ENCODE measurements at regions not wholly inside any gene's neighbourhood (a gene's known extent, or its start where the extent isn't known, plus 50 kb on each side); places are given as distances from the start of the nearest gene placed in this dataset.
"Not testable (repeated sequence)": the region's sequence is repeated elsewhere in the genome, so short reads cannot be mapped to it uniquely, and the experiment has no call there.

DNA sequence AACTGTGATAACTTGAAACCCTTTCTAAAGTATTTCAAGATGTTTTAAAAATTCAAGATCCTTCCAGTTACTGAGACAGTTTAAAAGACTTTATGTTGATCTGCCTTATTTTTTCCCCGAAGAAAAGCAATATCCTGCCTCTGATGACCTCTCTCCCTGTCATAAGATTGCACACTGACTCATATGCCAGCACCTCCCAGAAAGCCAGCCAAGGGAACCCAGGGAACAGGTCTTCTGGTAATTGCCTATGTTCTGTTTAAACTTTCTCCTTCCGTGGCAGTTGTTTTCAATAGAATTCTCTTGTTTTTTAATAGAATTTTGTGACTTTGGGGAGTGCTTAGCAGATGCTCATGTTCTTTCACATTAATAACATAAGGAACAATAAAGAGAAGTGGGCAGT is 300.2 kb upstream of the PRKD1 start:
- no peak for DNase-seq

DNA sequence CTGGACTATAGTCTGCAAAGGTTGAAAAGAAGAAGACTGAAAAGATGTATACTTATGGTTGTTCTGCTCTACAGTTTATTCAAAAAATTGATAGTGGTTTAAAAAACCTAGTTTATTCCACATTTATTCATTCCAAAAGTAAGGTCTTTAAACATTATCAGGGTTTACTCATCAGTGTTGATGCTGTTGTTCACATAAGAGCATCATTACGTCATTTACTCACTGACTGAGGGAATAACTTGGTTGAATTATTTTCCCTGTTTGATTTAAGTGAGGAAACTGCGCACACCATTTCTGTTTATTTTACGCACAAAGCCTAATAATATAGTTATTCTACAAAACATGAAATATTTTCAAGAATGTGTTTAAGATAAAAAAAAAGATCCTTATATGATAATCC is 303.1 kb upstream of the PRKD1 start:
- no peak for DNase-seq

DNA sequence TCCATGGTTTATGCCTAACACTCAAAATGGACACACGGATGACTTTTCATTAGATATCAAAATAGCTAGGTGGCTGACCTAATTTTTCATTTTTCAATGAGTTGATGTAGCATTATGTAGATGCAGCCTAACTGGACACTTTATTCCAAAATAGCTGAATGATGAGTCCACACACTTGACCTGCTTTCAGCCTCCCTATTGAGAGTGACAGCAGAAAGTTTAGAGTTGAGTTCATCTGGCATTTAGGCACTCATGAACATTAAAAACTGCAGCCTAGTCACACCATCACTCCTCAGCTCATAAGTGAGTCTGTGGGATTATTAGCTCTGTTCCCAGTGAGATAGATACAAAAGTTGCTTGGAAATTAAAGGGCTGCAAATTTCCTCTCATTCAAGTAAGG is 307.3 kb upstream of the PRKD1 start:
- DNase-seq = no peak

DNA sequence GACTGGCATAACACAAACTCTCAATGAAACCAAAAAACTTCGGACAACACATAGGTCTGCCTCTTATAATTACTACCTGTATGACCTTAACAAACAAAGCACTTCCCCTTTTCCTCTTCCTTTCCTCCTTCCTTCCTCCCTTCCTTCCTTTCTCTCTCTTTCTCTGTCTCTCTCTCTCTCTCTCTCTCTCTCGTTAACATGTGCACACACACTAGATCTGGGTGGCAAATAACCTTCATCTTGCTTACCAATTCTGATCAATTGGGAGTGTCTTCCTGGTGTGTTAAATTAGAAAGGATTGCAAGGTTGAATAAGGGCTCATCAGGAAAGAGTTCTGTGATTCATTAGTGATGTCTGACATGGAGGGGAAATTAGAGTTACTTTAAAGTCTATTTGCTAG is 307.8 kb upstream of the PRKD1 start:
- no peak for DNase-seq

DNA sequence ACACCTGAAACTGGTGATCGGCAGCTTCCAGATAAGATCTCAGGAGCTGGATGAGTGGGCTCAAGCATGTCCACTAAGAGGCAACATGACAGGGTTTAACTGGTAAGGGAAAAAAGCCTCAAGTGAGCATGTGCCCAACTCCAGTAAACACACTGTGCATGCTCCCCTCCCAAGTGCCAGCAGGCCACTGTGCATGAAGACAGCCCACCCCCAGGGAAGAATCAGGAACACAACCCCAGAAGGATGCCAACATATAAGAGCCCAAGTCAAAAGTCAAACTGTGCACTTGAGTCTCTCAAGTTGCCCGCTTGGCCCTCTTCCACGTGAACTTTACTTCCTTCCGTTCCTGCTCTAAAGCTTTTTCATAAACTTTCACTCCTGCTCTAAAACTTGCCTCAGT is 311.3 kb upstream of the PRKD1 start:
- no peak for DNase-seq

DNA sequence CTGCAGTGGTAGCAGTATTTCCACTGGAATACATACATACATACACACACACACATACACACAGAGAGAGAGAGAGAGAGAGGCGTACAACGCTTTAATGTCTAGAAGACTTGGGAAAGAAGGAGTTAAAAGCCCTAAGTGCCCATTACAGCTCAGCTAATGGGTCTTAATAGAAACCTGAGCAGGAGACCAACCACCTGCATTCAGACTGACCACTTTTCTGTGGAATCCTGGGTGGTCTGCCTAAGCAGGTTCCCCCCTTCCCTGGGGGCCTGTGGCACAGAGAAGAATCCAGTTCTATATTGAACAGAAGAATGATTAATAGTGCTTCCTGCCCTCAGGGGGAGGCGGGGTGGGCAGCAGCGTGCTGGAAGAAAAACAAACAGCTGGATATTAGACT is 312.4 kb upstream of the PRKD1 start:
- no peak for DNase-seq

DNA sequence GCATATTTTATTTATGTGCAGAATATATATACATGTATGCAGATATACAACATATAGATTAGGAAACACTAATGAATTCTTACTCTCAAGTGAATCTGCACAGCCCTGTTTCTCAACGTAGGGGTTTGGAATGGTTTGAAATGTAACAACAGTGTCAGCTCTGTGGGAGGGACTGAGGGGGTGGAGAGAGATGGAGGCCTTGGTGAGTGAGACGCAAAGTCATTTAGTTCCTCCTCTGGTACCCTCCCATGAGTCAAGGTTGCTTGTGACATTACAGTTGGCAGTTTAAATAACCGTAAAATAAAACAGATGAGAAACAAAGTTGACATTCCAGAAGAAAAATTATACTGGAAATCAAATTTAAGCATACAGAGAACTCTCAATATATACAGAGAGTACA is 313.0 kb upstream of the PRKD1 start:
- DNase-seq = no peak

DNA sequence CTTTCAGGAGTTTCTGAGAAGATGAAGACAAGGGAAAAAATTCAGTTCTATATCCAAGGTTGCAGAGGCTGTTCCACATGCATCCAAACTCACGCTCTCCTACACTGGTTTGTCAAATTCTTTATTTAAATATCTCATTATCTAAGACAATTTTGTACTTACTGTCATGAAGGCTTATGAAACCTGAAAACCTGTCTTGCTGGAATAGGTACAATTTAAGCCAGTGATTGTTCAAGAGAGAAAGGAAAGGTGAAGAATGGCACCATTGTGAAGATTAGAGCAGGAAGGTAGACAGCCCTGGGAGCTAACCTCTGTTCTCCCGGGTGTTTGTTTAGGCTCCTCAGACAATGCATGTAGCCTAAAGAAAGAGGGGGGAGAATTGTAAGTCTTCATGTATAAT is 315.1 kb upstream of the PRKD1 start:
- DNase-seq = no peak

DNA sequence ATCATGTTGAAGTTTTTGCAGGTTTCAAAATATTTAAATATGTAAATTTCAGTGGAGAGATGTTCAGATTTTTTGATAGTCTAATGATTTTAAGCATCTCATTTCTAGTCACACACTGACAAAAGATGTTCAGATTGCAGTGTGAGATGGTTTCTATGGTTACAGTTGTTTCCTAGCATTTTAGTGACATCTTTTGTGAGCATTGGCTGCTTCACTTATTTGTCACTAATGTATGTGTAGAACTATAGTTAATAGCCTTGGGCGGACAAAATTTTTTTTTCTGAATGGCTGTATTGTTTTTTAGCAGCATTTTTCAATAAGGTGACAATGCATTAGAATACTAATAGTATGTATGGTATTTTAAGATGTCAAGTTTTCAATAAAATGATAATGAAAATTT is 315.6 kb upstream of the PRKD1 start:
- no peak for DNase-seq

DNA sequence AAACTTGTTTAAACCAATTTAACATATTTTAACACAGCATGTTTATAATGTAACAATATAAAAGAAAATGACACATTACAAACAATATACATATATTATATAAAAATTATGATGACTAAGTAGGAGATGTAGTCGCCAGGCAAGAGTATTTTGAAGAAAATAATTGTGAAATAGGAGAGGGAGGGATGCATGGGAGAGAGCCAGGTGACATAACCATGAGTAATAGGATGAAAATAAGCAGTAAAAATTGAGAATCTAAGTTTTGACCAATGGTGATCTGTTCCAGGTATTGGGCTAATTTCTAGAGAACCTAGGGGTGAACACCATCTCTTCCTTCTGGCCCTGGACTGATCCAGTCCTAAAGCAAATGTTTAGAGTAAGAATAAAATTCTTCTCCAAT is 315.2 kb upstream of the G2E3 start:
- no peak for DNase-seq

DNA sequence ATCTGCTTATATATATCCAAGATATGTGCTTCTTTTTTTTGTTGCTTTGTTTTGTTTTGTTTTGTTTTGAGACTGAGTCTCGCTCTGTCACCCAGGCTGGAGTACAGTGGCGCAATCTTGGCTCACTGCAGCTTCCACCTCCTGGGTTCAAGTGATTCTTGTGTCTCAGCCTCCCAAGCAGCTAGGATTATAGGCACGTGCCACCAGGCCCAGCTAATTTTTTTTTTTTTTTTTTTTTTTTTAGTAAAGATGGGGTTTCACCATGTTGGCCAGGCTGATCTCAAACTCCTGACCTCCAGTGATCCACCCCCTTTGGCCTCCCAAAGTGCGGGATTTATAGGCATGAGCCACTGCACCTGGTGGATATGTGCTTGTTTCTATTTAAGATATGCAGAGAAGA is 314.6 kb upstream of the G2E3 start:
- not testable (repeated sequence) for DNase-seq

DNA sequence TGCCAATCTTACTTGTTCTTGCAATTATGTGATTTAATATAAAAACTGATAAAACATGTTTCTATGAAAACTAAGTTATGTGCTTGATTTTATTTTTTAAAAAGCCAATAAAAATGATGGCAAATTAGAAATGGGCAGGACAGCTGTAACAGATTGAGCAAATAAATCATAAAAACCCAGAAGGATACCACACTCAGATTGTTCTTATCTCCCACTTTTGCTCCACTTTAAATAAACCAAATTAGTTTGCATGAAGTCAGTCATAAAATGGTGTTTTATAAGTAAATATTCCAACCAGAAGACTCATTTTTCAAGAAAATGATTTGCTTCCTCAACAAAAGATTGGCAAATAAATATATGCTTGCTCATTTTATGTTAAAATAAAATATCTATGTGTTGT is 307.9 kb upstream of the G2E3 start:
- no peak for DNase-seq

DNA sequence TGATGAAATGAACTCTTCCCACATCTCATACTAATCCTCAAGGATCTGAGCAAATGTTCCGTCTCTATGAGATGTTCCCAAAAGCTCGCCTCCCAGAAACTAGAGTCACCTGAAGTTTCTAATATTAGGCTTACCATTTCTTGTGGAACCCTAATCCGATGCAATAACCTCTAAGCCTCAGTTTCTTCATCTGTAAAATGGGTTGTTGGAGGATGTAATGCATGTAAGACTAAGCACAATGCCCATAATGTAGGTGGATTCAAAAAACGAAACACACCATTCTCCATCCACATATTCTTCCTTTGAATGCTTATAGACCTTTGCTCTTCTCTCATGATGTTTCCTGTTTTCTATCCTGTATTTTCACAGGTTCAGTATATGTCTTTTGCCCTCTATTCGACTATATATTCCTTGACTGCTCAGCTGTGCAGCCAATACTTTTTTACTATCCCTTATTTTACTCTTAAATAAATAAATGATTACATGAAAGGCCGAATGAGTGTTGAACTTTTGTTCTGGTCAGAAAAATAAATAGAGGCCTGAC is 307.3 kb upstream of the G2E3 start:
- no peak for DNase-seq

DNA sequence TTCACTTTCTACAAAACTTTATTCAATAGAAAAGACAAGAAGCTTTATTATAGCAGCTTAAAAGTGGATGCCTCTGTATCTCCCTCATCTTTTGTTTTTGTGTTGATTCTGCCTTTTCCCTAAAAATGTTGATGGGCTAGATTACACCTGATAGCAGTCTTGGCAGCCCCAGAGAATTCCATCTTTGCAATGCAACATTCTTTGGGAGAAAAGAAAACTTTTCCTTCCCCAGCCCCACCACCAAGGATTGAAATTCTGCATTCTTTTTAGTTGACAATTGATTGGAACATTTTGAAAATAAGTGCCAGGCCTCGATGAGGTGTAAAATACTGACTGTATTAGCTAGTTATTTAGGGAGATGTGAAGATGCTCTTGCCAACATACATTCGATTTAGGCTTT is 306.8 kb upstream of the G2E3 start:
- DNase-seq = no peak

DNA sequence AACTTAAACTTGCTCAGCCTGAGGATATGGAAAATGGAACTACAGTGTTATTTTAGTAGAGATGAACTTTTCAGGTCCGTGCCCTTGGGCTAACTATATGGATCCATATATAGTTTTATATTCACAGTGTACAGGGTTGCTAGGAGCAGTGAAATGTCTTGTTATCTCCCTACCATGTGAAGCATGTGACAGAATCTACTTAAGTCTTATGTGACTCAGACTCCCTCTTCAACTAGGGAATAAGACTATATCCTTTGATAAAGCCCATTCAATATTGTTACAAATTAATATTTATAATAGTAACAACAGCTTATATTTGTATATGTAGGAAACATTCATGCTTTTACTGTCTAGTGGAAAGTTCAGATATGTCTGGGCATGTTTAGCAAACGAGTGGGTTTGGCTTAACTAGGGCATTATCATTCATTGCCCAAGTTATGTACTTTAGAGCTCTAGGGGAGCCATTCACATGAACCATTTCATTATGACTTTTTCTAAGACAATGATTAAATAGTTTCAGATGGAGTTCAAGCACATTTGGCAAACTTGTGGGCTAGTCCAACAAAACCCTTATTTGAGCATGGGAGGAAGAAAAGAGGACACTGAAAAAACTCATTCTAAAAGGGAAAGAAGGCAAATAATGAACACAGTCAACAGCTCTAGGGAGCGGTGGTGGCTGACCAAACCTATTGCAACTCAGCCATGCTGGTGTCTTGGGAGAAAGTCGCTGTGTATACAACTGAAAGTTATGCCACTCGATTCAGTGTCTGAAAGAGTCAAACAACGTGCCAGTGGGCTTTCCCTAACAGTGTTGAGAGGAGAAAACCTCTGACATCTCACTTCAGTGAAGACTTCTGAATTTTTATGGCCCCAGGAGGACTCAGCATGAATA is 305.9 kb upstream of the G2E3 start:
- DNase-seq = no peak

DNA sequence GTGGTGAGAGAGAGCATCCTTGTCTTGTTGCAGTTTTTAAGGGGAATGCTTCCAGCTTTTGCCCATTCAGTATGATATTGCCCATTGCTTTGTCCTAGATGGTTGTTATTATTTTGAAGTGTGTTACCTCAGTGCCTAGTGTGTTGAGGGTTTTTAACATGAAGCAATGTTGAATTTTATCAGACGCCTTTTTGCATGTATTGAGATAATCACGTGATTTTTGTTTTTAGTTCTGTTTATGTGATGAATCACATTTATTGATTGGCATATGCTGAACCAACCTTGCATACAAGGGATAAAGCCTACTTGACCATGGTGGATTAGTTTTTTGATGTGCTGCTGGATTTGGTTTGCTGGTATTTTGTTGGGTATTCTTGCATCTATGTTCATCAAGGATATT is 302.3 kb upstream of the G2E3 start:
- DNase-seq = no peak

DNA sequence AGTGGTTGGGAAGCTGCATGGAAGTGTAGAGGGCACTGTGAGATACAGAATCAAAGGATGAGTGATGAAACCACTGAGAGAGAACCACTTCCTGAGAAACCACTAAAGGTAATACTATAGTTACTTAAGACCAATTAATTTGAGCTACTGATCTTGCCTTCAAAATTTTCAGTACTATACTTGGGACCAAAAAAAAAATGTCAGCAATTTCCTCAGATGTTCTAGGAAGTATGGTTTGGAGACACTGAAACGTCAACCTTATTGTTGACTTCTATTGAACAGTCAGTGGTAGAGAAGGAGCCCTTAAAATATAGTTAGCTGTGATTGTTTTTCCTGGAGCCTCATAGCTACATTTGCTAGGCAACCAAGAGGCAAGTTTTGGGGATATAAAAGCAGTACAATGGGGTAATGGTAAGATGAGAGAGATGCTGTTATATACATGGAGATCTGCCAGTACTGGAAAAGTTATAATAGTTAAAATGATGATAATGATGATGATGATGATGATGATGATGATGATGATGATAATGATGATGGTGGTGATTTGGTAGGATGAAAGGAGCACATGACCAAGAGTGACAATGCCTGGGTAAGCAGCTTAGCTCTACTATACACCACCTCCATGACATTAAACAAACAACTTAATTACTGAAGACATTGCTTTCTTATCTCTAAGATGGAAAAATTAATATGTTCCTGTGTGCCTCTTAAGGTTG is 300.9 kb upstream of the G2E3 start:
- DNase-seq = no peak

DNA sequence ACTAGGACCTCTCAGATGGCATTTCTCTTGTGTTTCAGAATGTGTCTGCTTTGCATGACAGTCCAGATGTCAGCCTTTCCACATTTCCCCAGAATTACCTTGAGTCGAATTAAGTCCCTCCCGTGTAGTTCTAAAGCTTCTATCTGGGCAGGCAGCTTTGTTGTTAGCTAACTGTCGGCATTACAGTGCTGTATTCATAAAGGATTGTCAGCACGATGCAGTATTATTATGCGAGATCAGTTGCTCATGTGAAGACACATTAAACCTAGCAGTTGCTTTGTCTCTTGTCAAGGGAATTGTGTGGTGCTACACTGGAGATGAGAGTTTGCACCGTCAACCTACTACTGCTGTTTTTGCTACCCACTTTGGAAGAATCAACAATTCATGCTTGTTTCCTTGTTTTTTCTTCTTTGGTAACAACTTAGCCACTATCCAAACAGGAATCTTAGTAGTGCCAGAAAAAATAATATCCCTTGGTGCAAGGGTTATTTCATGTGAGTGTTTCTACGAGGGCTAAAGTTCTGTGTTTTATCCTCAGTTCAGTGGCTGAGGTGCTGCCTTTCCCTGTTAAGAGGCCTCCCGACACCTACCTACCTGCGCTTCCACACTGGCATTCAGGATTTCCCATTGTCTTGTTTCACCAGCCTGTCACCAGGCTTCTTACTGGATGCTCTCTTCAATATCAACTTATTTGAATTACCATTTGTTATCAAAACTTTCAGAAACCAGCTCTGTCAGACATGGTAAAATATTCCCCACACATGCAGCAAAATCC is 297.9 kb upstream of the G2E3 start:
- DNase-seq = no peak

DNA sequence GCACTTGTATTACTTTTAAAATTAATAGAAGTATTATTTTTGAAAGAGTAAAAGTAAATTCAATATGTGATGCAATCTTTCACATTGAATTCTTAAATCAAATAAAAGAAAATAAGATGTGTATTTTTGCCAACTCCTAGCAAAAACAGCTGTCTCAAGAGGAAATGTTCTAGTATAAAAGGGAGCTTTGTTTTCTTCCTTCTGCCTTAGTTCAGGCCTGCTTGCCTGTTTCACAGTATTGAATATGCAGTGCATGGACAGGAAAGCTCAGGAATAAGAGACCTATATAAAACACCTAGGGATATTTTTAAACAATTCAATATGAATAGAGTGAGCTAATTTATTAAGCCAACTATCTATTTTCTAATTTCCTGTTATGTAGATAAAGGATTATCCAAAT is 294.8 kb upstream of the G2E3 start:
- DNase-seq = no peak

DNA sequence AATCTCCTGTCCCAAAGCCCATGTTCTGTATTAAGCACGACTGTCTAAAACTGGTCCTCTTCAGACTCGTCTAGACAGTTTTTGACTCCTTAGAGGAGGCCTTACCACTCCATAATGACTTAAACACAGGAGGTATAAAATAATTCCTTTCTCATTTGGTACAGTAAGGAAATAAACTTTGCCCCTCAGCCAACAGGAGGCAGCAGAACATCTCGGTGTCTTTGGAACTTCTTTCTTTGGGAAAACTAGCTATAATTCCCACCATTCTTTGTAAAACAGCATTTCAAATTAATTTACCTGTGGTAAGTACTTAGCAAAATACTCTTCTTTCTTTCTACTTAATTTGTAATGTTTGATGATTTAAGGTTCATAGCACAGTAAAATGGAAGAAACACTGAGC is 292.7 kb upstream of the G2E3 start:
- no peak for DNase-seq

DNA sequence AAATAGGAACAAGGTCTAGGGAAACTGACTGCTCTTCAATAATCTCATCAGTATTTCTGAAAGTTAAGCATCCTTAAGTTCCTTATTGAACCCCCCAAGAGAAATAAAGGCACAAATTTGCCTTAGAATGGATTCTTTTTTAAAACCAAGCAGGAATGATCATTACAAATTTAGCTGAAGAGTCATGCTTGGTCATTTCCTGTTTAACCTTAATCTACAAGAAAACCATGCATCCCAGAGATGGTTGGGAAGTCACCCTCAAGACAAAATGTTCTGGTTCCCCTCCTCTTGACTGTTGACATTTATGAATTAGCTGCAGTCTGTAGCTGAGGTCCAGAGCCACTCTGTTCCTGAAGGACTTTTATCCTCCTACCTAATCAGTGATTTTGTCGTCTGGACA is 291.8 kb upstream of the G2E3 start:
- no peak for DNase-seq

DNA sequence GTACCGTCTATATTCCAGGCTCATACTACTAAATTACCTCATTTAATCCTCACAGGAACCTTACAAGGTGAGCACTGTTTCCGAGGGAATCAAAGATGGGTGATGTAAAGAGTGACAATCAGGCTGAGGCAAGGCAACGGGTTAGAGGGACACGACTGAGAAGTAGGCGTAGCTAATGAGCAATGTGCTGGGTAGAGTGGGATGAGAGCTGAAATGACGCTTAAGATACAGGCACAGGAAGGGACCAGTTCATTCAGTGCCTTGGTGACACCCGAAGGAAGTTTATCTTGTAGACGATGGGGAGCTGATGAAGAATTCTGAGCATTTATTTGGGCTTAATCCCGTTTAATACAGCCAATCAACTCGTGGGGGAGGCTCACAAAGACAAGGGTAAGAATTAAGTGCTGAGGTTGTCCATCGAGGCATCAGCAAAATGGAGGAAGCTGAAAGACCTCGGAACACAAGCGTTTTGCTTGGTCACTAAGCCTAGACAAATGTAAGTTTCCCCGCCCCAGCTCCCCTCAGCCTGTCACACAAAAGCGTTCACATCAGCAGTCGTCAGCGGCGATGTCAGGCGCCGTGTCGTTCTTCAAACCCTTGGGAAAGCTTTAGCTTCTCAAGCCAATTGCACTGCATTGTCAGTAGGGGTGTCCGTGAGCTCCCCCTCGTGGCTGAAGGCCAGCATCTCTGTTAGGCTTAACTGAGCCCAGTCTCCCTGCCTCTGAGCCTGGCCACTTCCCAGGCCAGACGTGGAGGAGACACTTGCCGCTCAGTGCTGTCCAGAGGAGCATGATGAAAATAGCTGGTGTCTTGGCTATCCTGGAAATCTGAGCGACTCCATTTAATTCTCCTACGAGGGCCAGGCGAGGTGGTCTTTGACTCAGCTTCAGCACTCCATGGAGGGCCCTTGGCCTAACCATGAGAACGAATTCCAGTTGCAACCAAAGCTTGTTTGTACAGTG is 288.5 kb upstream of the G2E3 start:
- DNase-seq = no peak
